Anterior cingulate cortex (tissue), 58 donors: ENCODE measurements at regions not wholly inside any gene's neighbourhood (a gene's known extent, or its start where the extent isn't known, plus 50 kb on each side); places are given as distances from the start of the nearest gene placed in this dataset.
A peak's percentile ranks its signal among the peaks of the same experiment; 100 is the strongest.
"Not testable (repeated sequence)": the region's sequence is repeated elsewhere in the genome, so short reads cannot be mapped to it uniquely, and the experiment has no call there.

ENCODE experiments used
- DNase-seq, 58 donors: peaks; one replicate each; lab custom pipeline; 2025; lab: John Stamatoyannopoulos, UW

- no peak for DNase-seq
Measured at GRCh38 chr13:105908586-105908985, 626.9 kb downstream of the EFNB2 start.

GRCh38 chr13:105907319-105908019 lies 628.0 kb downstream of the EFNB2 start:
- DNase-seq = no peak

GRCh38 chr13:105906746-105907145 lies 628.7 kb downstream of the EFNB2 start:
- peak in 7 of 58 donors; percentile 1 to 65 (median 10) for DNase-seq

- no peak for DNase-seq
Measured at GRCh38 chr13:105904034-105904742, 631.3 kb downstream of the EFNB2 start.

- DNase-seq = no peak
Measured at GRCh38 chr13:105902396-105902795, 633.1 kb downstream of the EFNB2 start.

- no peak for DNase-seq
Measured at GRCh38 chr13:105897575-105897974, 637.9 kb downstream of the EFNB2 start.

GRCh38 chr13:105894697-105895096 lies 640.8 kb downstream of the EFNB2 start:
- no peak for DNase-seq

- DNase-seq = no peak
Measured at GRCh38 chr13:105890509-105890908, 645.0 kb downstream of the EFNB2 start.

GRCh38 chr13:105878119-105878700 lies 657.3 kb downstream of the EFNB2 start:
- DNase-seq = no peak

- no peak for DNase-seq
Measured at GRCh38 chr13:105874814-105875213, 660.6 kb downstream of the EFNB2 start.

- DNase-seq = no peak
Measured at GRCh38 chr13:105871768-105872167, 663.7 kb downstream of the EFNB2 start.

- no peak for DNase-seq
Measured at GRCh38 chr13:105871326-105871725, 664.1 kb downstream of the EFNB2 start.

GRCh38 chr13:105863300-105863920 lies 672.1 kb downstream of the EFNB2 start:
- no peak for DNase-seq

GRCh38 chr13:105848494-105848893 lies 687.0 kb downstream of the EFNB2 start:
- peak in 3 of 58 donors; percentile 0 to 4 (median 3) for DNase-seq

GRCh38 chr13:105847527-105848291 lies 687.8 kb downstream of the EFNB2 start:
- no peak for DNase-seq

- no peak for DNase-seq
Measured at GRCh38 chr13:105846923-105847322, 688.5 kb downstream of the EFNB2 start.

- DNase-seq = no peak
Measured at GRCh38 chr13:105841286-105841685, 694.2 kb downstream of the EFNB2 start.

- DNase-seq = no peak
Measured at GRCh38 chr13:105838231-105838630, 697.2 kb downstream of the EFNB2 start.

GRCh38 chr13:105837295-105837694 lies 698.2 kb downstream of the EFNB2 start:
- not testable (repeated sequence) for DNase-seq

- no peak for DNase-seq
Measured at GRCh38 chr13:105830821-105831220, 704.6 kb downstream of the EFNB2 start.
